Esophagus (tissue), 2 donors: ENCODE measurements at regions not wholly inside any gene's neighbourhood (a gene's known extent, or its start where the extent isn't known, plus 50 kb on each side); places are given as distances from the start of the nearest gene placed in this dataset.
A peak's percentile ranks its signal among the peaks of the same experiment; 100 is the strongest.

Experiments used
- H3K27ac ChIP-seq, 2 donors: one replicate each; pipeline ENCODE4 v1.5.1; 2013; ENCODE audit warnings: low read depth in 2 of 2, mild to moderate bottlenecking in 2 of 2, inconsistent platforms in 1 of 2, low read length in 1 of 2, moderate library complexity in 1 of 2
- H3K27me3 ChIP-seq, 2 donors: one replicate each; pipeline ENCODE4 v1.6.1; 2013; ENCODE audit warnings: low read length in 2 of 2, control low read depth in 1 of 2, mild to moderate bottlenecking in 1 of 2; ENCODE audit not compliant: insufficient read depth in 2 of 2, control insufficient read depth in 1 of 2
- H3K36me3 ChIP-seq, 2 donors: one replicate each; pipeline ENCODE4 v1.6.1; 2013; ENCODE audit warnings: low read length in 1 of 2; ENCODE audit not compliant: control insufficient read depth in 2 of 2, insufficient read depth in 2 of 2
- H3K4me1 ChIP-seq, 2 donors: one replicate each; pipeline ENCODE4 v1.6.1; 2013; ENCODE audit warnings: low read length in 1 of 2; ENCODE audit not compliant: control insufficient read depth in 2 of 2, insufficient read depth in 2 of 2
- H3K4me3 ChIP-seq, 2 donors: one replicate each; pipeline ENCODE4 v1.5.1; 2013; ENCODE audit warnings: low read length in 2 of 2, mild to moderate bottlenecking in 2 of 2, low read depth in 1 of 2, moderate library complexity in 1 of 2
- H3K9me3 ChIP-seq, 2 donors: one replicate each; pipeline ENCODE4 v1.6.1; 2013; ENCODE audit warnings: mild to moderate bottlenecking in 2 of 2, low read depth in 1 of 2, low read length in 1 of 2, moderate library complexity in 1 of 2; ENCODE audit not compliant: control insufficient read depth in 2 of 2, insufficient read depth in 1 of 2
- WGBS, 2 donors: extraction: QIAGEN DNeasy Blood & Tissue Kit; methylation state at CpG; one replicate each; pipeline ENCODE4 v1.1.7; 2013; 5-methylcytosine and 5-hydroxymethylcytosine counted together
- donor health status: healthy with polysubstance abuse.
- donor health status: Bipolar disorder and iron deficiency.

DNA sequence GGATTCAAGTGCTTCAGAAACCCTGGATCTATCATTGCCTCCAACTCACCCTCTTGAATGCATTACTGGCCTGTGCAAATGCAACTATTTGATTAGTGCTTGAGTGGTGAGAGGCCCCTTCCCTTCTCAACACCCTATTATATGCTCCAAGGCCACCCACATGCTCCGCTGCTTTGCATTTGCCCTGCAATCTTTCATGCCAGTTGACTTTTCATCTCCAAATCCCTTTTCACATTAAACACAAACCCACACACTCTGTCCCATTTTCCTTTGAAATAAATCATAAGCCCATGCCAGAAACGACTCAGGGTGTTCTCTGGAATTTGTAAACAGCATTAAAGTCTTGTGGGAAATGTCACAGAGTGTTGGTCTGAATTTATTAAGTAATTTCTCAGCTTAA, 78.9 kb upstream of the CTTNBP2NL start:
- H3K9me3 ChIP-seq = no peaks in the 10 kb centered on the region
- no peaks in the 10 kb centered on the region for H3K36me3 ChIP-seq
- H3K4me1 ChIP-seq = peaks cover 0 to 6% of the 10 kb centered on the region in 2 donors
- peak overlapping the region in 1 of 2 donors; percentile 5 for H3K27ac ChIP-seq
- H3K27me3 ChIP-seq = no peaks in the 10 kb centered on the region
- no peak overlapping the region for H3K4me3 ChIP-seq
- WGBS, 2 donors = 22 to 25% methylated on average over 2 of the region's 2 CpGs

GRCh38 chr1:112317611-112318062, 78.4 kb upstream of the CTTNBP2NL start:
- H3K4me1 ChIP-seq = peaks cover 0 to 6% of the 10 kb centered on the region in 2 donors
- WGBS, 2 donors = 42 to 46% methylated on average over 6 of the region's 6 CpGs
- no peaks in the 10 kb centered on the region for H3K27me3 ChIP-seq
- H3K27ac ChIP-seq = peak overlapping the region; percentile 44 to 70
- no peaks in the 10 kb centered on the region for H3K9me3 ChIP-seq
- no peak overlapping the region for H3K4me3 ChIP-seq
- no peaks in the 10 kb centered on the region for H3K36me3 ChIP-seq

DNA sequence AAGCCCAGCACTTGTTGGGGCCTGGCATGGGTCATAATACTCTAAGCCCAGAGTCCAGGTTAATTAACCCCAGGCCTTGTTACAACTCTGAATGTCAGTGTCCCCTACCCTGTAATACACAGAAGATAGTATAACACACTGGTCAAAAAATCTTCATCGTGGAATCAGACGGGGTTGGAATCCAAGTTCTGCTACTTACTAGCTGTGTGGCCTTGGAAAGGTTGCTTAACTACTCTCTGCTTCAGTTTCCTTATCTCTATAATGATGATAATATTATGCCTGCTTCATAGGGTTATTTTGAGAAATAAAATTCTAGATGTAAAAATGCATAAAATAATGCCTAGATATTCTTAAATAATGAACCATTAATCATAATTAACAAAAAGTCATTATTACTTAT, 77.8 kb upstream of the CTTNBP2NL start:
- peak overlapping the region; percentile 44 to 49 for H3K27ac ChIP-seq
- no peaks in the 10 kb centered on the region for H3K27me3 ChIP-seq
- H3K4me3 ChIP-seq = no peak overlapping the region
- H3K9me3 ChIP-seq = no peaks in the 10 kb centered on the region
- no peaks in the 10 kb centered on the region for H3K36me3 ChIP-seq
- WGBS, 2 donors = 67 to 71% methylated on average over 2 of the region's 2 CpGs
- H3K4me1 ChIP-seq = peaks cover 0 to 6% of the 10 kb centered on the region in 2 donors

DNA sequence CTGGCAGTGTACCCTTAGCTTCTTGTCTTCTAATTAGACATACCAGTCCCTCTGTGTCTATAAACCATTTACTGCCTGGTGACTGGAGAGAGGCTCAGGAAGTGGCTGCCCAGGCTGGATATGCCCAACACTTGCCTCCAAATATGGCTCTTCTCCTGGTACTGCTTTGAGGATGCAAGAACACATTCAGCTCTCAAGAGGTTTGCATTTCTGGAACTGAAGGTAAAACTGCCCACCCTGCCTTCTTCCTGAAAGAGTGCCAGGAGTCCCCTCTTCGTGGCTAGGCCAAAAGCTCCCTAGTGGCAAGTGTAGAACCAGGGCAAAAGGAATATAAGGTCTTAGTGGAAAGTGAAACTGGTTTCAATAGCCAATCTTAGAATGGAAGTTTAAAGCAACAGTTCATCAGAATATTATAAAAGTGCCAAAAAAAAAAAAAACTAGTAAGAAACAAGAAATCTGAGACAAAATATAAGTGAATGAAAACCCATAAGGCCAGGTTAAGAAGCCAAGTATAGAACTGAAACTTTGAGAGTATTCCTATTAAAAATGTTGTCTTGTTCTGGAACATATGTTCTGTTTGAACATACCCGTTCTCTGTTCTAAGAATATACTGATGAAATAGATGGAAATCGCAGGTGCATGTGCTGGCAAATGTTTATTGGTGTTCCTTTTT, 77.2 kb upstream of the CTTNBP2NL start:
- H3K4me1 ChIP-seq = peaks cover 0 to 6% of the 10 kb centered on the region in 2 donors
- 43 to 48% methylated on average over 3 of the region's 3 CpGs for WGBS, 2 donors
- peak overlapping the region in 1 of 2 donors; percentile 41 for H3K27ac ChIP-seq
- no peaks in the 10 kb centered on the region for H3K36me3 ChIP-seq
- H3K4me3 ChIP-seq = no peak overlapping the region
- no peaks in the 10 kb centered on the region for H3K27me3 ChIP-seq
- H3K9me3 ChIP-seq = no peaks in the 10 kb centered on the region

DNA sequence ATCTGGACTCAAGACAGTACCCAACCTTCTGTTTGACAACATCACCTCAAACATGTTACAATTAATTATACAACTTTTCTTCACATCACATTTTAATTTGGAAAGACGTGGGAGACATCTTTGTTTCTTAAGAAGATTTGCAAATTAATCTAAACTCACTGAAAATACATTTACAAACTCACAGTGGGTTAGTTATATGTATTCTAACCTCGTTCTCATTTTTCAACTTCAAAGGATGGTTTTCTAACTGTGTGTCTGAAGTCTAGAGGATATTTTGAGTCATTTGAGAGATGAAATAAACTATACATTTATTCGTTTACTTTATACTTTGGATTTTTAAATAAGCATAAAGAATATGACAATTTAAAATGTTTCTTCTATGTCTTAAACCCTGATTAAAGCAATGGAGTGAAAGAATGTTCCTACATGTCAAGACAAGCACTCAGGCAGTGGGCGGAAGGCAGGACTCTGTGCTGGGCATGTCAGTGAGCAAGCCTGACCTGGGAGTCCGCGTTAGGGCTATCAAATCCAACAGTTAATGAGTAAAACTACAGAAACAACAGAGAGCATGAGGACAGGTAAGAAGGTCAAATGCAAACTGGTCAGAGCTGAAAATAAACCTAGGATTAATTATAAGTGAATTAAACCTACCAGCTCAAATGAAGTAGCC, 76.5 kb upstream of the CTTNBP2NL start:
- Histone ChIP-seq H3K27me3 (no peaks in the 10 kb centered on the region), H3K9me3 (no peaks in the 10 kb centered on the region), H3K27ac (peak overlapping the region in 1 of 2 donors; percentile 9), H3K4me1 (peaks cover 0 to 6% of the 10 kb centered on the region in 2 donors), H3K4me3 (no peak overlapping the region), H3K36me3 (no peaks in the 10 kb centered on the region)
- 42 to 54% methylated on average over 6 of the region's 6 CpGs for WGBS, 2 donors

DNA sequence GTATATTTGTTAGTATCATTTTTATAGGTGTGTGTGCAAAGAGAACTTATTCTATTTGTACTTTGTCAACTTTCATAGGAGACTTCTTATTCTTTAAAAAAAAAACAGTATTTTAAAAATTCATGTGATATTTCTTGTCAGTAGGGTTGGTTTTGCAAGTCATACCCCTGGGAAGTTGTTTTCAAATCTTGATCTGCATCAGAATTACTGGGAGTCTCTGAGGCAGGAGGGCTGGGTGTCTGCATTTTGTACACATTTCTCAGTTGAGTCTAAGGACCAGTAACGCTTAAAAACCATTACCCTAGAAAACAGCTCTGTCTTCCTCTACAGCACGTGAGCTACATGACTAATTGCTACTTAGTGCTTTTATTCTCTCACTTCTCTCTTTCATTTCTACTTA, 76.0 kb upstream of the CTTNBP2NL start:
- H3K4me3 ChIP-seq = no peak overlapping the region
- H3K4me1 ChIP-seq = peaks cover 0 to 6% of the 10 kb centered on the region in 2 donors
- H3K36me3 ChIP-seq = no peaks in the 10 kb centered on the region
- WGBS, 2 donors = 52 to 59% methylated on average over 2 of the region's 2 CpGs
- H3K27me3 ChIP-seq = no peaks in the 10 kb centered on the region
- H3K9me3 ChIP-seq = no peaks in the 10 kb centered on the region
- H3K27ac ChIP-seq = no peak overlapping the region

GRCh38 chr1:112322018-112322417, 74.0 kb upstream of the CTTNBP2NL start:
- Histone ChIP-seq H3K36me3 (no peaks in the 10 kb centered on the region), H3K27me3 (no peaks in the 10 kb centered on the region), H3K27ac (no peak overlapping the region), H3K4me1 (peaks cover 0 to 6% of the 10 kb centered on the region in 2 donors), H3K9me3 (no peaks in the 10 kb centered on the region), H3K4me3 (no peak overlapping the region)
- 68 to 81% methylated on average over 7 of the region's 7 CpGs for WGBS, 2 donors

- WGBS, 2 donors = 66 to 75% methylated on average over 4 of the region's 4 CpGs
- H3K36me3 ChIP-seq = no peaks in the 10 kb centered on the region
- peaks cover 0 to 3% of the 10 kb centered on the region in 2 donors for H3K4me1 ChIP-seq
- H3K27ac ChIP-seq = no peak overlapping the region
- no peaks in the 10 kb centered on the region for H3K9me3 ChIP-seq
- no peaks in the 10 kb centered on the region for H3K27me3 ChIP-seq
- no peak overlapping the region for H3K4me3 ChIP-seq
These were observed 72.9 kb upstream of the CTTNBP2NL start for GRCh38 chr1:112322983-112323678.

DNA sequence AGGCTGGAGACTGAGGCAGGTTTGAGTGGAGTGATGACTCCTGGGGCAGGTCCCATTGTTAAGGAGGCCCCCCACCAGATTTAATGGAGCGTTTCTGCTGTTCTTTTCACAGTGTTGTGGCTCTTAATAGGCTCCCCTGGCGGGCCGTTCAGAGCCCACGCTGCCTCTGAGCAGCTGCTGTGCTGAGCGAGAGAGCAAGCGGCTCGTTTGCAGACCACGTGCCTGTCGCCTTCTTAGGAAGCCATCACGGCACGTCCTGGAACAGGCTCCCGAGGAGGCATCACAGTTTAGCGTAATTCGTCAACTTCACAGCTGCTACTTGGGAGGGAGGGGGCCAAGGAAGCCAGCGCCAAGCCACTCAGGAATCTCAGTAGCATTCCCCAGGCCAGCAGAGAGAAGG, 70.5 kb upstream of the CTTNBP2NL start:
- Histone ChIP-seq H3K9me3 (no peaks in the 10 kb centered on the region), H3K27ac (no peak overlapping the region), H3K27me3 (no peaks in the 10 kb centered on the region), H3K4me1 (peaks cover 0 to 3% of the 10 kb centered on the region in 2 donors), H3K36me3 (no peaks in the 10 kb centered on the region), H3K4me3 (no peak overlapping the region)
- 42 to 45% methylated on average over 15 of the region's 15 CpGs for WGBS, 2 donors
